ENCODE measurements at regions not wholly inside any gene's neighbourhood (a gene's known extent, or its start where the extent isn't known, plus 50 kb on each side); places are given as distances from the start of the nearest gene placed in this dataset.

GRCh38 chr19:32012886-32013631 lies 332.4 kb upstream of the ZNF507 start:
- DNase-seq, result no peak

DNA sequence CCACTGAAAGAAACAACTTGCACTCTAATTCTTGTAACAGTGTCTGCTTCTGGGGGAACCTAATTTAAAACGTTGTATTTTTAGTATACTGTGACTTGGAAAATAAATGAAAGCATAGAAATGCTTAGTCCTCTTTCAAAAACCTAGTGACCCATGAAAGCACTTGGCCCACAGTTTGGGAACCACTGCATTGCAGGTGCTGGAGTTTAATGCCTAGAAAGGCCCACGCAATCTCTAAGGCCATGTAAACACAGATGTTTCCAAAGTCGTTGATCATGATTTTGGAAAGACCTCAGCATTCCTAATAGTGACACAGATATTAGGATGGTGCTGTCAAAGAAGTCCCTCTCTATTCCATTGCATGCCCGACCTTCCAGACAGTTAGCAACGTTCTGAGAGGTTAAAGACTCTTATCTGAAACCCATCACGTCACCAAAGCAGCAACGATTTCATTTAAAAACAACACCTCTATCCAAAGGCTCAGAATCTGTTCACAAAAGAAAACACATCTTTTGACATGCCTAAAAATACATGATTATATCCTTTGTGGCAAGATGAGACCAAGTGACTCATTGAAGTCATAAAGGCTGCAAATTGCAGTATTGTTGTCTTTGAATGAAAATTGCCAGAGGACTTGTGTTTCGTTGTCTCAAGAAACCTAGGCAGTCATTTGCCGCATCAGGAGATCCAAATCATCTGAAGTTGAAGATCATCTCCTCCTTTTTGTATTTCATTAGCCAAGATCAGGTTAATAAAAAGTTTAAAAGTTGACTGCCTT lies 328.0 kb upstream of the ZNF507 start:
- DNase-seq, result no peak

GRCh38 chr19:32018014-32018413 lies 327.4 kb upstream of the ZNF507 start:
- DNase-seq, result no peak

DNA sequence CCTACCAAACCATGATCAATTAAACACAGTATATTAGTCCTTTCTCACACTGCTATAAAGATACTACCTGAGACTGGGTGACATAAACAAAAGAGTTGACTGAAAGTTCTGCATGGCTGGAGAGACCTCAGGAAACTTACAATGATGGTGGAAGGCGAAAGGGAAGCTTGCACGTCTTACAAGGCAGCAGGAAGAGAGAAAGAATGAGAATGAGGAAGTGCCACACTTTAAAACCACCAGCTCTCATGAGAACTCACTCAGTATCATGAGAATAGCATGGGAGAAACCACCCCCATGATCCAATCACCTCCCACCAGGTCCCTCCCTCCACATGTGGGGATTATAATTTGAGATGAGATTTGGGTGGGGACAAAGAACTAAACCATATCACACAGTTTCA lies 324.9 kb upstream of the ZNF507 start:
- DNase-seq, result no peak

DNA sequence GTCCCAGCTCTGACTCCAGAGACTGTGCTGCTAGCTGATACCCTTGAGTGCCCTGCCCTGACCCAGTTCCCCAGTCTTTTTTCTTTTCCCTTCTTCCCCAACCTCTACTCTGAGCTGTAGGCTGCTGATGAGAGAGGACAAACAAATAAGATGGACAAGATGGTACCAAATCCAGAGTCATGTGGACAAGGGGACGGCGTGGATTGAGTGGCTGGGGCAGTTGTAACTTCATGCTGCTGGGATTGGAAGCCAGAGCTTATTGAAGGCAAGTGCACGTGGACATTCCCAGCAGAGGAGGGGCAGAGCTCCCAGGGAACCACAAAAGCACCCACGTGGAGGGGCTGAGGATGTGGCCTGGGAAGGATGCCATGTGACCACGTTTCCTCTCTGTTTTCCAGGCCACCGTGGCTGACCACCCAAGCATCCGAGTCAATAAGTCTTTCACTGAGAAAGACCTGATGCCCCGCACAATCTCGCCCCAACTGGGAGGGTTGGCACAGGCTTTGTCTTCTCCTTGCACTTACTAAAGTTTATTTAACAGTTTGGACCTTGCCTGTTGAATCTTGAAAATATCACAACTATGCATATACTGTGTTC lies 323.3 kb upstream of the ZNF507 start:
- no peak for DNase-seq

DNA sequence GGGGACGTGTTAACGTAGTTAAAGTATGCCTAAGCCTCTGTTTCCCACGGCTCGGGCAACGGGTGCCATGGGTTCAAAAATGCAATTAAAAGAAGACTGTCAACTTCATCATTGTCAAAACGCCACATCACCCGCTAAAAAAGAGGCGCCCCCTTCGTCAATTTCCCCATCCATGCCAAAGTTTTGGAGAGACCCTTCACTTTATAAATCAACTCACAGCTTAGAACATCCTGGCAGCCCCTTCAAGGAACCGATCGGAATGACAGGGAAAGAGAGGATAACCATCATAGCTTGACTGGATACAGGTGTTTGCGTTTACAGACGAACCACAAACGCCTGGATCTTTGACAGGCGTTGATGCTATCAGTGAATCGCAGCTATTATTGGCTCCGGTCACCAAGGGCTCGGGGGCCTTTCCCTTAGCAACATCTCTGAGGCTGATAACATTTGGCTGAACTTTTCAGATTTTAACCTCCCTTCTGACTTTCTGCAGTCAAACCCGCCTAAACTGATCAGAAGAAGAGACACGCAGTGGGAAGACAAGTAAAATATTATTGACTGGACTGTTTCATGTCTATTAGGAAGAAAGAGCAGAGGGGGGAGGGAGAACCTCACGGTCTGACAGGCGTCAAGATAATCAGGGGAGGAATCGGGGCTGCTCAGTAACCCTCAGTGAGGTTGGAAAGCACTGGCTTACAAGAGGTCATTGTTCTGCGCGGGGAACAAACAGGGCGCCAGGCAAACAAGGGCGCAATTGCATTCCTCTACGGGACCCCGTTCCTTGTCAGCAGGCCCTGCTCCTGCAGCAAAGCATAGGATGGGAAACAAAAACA lies 322.5 kb upstream of the ZNF507 start:
- no peak for DNase-seq

DNA sequence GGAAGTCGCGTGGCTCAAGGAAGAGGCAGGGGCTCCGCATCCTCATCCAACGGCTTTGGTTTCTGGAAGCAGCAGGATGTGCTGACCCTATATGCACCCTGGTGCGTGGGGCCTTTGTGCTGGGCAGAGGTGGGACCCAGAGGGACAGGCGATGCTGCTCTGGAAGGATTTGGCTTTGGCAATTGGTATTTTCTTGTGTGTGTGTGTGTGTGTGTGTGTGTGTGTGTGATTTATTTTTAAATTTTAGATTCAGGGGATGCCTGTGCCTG lies 321.9 kb upstream of the ZNF507 start:
- no peak for DNase-seq

GRCh38 chr19:32029235-32029634 lies 316.2 kb upstream of the ZNF507 start:
- DNase-seq, result no peak

GRCh38 chr19:32032561-32032960 lies 312.8 kb upstream of the ZNF507 start:
- DNase-seq, result no peak

GRCh38 chr19:32035626-32036025 lies 309.8 kb upstream of the ZNF507 start:
- DNase-seq, result no peak

DNA sequence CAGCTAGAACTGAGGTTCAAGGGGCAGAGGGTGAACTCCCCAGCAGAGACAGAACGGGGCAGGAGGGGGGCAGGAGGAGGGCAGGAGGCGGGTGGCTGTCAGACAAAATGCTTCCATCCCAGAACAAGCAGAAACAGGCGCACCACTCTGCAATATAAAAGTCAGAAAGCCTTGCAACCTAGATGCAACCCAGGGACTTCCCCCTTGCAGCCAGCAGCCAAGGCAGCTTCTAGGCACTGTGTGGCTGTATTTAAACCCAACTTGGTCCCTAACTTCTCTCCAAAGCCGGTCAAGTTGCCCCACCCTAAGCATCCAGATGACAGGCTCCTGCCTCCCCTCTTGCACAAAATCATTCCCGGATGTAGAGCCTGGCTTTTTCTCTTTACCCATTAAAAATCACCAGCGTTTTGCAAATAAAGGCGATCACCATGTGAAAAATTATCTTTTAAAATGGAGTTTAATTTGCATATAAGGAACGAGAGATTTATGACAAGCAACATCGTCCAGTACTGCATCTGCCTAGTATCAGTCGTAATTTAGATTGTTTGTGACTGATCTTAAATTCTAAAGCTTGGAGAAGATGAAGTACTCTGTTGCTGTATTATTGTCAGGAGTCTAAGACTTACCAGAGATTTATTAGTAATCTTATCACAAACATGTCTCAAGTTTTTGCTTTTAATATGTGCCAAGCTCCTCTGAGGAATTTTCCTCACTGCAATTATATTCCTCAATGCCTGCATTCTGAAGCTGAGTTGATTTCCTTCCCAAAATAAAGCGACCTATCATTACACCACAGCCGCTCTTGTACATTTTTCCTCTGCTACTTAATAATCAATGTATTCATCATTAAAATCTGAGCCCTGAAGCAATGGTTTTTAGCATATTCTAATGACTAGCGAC lies 307.1 kb upstream of the ZNF507 start:
- no peak for DNase-seq

GRCh38 chr19:32038961-32039360 lies 306.4 kb upstream of the ZNF507 start:
- DNase-seq, result no peak

GRCh38 chr19:32039440-32039839 lies 306.0 kb upstream of the ZNF507 start:
- no peak for DNase-seq

DNA sequence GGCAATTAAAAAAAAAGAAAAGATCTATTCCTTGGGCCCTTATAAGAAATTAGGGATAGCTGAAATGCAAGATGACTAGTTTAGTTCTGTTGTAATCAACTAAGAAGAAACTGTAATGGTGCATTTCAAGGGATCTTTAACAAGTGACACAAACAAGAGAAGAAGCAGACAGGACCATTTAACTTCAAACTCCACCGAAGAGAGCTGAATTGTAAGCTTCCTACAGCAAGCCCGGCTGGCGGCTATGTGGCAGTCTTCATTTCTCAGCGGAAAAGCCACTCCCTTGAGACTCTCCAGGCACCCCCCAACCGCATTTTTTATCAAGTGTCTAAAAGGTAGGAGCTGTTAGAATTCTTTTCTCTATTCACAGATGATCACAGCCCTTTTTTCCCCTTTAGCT lies 305.2 kb upstream of the ZNF507 start:
- DNase-seq, result no peak

DNA sequence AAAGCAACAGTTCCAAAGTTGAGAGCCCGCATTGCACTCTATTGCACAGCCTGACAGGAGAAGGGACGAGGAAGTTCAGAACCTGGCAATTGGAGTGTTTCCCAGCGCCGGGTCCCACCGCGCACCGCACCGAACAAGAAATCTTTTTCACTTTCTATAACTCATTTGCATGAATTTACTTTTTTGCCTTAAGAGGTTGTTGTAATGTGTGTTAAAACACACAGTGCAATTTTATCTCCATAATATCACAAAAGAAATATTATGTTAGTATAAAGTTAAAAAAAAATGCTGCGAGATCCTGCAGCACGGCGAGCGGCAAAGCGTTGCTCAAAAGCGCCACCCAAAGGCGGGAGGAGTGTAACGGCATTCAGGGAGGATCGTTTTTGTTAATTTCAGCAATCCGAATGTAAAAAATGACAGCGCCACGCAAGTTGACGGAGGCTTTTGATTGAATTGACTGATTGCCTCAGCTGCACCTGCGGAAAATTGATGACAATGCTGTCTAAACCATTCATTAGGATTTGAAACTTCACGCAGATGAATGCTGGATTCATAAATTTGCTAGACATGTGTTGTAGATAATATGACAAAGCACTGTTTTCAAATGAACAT lies 303.6 kb upstream of the ZNF507 start:
- DNase-seq, result peak; percentile 52

GRCh38 chr19:32047788-32048187 lies 297.6 kb upstream of the ZNF507 start:
- DNase-seq, result no peak

- no peak for DNase-seq
Observed at GRCh38 chr19:32053376-32053775, 292.0 kb upstream of the ZNF507 start.

- no peak for DNase-seq
Observed at GRCh38 chr19:32053861-32054260, 291.5 kb upstream of the ZNF507 start.

DNA sequence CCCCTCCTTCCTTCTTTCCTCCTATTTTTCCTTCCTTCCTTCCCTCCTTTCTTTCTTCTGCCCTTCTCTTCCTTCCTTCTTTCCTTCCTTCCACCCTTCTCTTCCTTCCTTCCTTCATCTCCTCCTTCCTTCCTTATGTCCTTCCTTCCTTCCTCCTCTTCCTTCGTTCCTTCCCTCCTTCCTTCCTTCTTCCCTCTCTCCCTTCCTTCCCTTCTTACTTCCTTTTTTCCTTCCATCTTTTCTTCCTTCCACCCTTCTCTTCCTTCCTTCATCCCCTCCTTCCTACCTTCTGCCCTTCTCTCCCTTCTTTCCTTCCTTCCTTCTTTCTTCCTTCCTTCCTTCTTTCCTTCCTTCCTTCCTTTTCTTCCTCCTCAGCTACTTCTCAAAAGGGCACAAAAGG lies 287.3 kb upstream of the ZNF507 start:
- no peak for DNase-seq

- no peak for DNase-seq
Observed at GRCh38 chr19:32061315-32061714, 284.1 kb upstream of the ZNF507 start.

DNA sequence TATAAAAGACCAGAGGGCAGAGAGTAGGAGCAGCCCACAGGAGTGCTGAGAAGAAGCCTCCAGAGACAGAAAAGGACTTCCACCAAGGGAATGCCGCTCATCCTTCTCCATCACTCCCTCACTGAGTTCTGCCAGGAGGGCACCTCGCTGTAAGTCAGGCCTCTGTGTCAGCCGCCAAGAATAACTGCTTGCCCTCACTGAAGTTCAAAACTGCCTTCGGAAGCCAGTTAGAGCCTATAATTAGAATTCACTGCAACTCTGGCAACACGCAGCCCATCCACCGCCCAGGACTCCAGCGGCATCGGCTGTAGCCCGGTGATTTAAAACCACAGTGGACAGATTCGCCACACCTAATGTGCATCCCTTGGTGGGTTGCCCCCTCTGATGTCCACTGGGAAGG lies 281.8 kb upstream of the ZNF507 start:
- DNase-seq, result no peak

DNA sequence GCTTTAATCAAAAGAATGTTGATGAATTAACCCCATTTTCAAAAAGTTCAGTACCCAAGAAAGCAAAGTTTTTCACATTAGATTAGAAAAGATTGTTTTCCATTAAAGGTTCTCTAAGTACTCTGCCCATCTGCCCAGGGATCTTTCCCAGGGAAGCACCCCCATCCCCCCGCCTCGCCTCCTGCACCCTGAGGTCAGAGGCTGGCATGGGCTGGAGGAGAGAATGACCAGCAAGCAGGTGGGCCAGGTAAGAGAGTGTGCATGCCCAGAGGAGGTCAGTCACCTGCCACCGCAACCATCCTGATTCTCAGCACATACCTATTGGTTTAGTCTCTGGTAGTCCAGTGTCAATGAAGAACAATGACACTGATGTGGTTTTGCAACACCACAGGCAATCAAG lies 279.4 kb upstream of the ZNF507 start:
- DNase-seq, result no peak

Data from stimulated activated CD4-positive, alpha-beta T cell treated with anti-CD3 and anti-CD28 coated beads, Interleukin-15, amount 100 ng/mL, for 24 hours (primary cell).